HG03159 (cell line): ENCODE measurements at regions not wholly inside any gene's neighbourhood (a gene's known extent, or its start where the extent isn't known, plus 50 kb on each side); places are given as distances from the start of the nearest gene placed in this dataset.

ENCODE experiments used
- ATAC-seq: cut with Tn5 transposase; IDR thresholded peaks from one replicate; pipeline ENCODE4 v1.9.1; 2021; ENCODE audit warnings: mild to moderate bottlenecking, moderate library complexity; ENCODE audit not compliant: unreplicated experiment

DNA sequence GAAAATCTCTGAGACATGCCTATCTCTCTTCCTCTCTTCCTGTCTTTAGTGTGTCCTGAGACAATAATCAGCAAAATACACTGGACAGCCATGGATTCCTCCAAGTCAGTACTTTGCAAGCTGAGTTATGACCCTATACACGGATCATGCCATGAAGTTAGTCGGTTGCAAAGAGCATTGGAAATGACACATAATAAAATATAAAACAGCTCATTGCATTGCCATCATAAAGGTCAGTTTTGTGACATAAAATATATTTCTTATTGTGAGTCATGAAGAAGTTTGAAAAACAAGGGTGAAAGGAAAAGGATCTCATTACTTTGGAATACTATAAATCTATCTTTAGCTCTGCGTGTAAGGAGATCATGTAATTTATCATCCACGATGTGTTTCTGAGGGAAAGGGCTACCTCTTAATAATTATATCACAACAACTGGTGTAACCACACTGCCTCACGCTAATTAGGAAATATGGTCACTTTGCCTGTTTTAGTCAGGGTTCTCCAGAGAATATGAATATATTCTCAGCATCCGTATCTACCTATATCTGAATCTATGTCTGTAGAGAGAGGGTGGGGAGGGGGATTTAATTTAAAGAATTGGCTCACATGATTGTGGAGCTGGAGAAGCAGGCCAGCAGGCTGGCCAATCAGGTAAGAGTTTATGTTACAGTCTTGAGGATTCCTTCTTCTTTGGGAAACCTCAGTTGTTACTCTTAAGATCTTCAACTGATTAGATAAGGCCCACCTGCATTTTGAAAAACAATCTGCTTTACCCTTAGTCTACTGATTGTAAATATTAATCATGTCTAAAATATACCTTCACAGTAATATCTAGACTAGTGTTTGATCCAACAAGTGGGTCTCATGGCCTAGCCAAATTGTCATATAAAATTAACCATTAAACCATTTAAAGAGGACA lies 198.8 kb downstream of the FAT3 start:
- ATAC-seq: no peak

DNA sequence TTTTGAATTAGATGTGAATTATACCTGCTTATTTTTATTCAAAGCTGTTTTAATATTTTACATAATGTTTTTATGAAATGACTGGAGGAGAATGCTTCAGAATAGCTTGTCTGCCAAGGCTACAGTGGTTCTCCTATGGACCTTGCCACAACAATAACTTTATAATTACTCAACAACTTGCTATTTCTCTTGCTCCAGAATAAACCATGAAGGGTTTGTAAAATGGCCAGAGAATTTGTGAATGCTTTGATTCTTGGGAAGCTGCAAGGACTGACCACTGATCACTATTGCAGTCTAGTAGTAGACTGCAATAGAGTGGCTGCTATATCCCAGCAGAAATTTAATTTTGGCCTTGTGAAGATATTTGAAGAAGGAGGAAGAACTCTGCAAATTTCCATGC lies 199.7 kb downstream of the FAT3 start:
- no peak for ATAC-seq

DNA sequence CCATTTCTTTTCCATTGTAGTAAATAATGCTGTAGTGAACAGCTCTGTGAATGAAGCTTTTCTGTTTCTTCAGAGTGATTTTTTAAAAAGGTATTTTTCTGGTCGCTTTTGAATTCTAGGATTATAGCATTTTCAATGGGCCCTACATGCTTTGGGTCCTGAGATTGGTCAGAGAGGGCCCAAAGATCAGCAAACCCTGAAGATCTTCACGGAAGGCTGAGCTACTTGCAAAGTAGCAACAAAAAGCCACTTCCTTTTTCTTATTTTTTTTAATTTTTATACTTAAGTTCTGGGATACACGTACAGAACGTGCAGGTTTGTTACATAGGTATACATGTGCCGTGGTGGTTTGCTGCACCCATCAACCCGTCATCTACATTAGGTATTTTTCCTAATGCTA lies 200.5 kb downstream of the FAT3 start:
- ATAC-seq: no peak

DNA sequence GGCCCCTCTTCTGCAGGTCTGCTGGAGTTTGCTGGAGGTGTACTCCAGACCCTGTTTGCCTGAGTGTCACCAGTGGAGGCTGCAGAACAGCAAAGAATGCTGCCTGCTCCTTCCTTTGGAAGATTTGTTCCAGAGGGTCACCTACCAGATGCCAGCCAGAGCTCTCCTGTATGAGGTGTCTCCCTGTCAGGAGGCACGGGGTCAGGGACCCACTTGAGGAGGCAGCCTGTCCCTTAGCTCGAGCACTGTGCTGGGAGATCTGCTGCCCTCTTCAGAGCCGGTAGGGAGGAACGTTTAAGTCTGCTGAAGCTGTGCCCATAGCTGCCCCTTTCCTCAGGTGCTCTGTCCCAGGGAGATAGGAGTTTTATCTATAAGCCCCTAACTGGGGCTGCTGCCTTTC lies 207.9 kb downstream of the FAT3 start:
- no peak for ATAC-seq

DNA sequence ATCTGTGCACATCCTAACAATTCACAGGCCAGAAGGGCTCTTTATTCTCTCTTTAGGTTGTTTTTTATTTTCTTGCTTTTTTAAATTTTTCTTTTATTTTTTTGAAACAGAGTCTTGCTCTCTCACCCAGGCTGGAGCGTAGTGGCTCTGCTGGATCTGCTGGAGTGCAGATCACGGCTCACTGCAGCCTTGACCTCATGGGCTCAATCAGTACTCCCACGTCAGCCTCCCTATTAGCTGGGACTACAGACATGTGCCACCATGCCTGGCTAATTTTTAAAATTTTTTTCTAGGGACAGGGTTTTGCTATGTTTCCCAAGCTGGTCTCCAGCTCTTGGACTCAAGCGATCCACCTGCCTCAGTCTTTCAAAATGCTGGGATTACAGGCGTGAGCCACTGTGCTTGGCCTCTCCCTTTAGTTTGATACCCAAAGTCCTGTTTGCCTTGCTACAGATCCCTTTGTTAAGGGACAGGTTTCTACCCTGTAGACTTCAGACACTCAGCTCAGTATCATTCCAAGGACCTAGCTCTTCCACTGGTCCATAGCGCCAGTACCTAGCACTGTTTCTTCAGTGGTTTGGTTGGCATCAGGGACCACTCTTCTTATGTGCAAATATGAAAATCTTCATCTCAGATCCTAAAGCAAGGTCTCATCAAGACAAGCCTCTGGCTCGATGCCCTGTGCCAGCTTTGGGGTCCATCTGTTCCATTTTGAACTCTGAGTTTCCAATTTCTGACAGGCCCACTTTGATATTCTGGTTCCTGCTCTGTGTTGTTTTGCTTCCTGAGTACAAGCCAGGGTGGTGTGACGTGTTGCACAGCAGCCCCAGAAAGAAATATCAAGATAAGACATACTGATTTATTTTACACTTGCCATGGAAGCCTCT lies 211.7 kb downstream of the FAT3 start:
- no peak for ATAC-seq

DNA sequence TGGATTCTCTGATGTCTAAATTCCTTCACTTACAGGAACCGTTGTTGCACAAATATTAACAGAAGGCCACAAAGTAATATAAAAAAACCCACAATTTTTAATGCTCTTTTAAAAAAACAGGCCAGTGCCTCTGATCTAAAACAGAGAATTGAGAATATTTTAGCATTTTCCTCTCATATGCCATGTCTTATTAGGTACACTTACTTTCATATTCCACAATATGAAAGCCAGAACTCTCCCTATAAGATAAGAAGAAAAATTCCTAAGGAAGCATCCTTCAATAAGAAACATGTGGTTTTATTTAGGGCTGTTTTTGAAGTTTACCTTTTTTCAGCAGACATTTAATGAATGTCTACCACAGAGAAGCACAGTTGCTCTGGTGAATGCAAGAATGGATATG lies 214.5 kb downstream of the FAT3 start:
- ATAC-seq: no peak

DNA sequence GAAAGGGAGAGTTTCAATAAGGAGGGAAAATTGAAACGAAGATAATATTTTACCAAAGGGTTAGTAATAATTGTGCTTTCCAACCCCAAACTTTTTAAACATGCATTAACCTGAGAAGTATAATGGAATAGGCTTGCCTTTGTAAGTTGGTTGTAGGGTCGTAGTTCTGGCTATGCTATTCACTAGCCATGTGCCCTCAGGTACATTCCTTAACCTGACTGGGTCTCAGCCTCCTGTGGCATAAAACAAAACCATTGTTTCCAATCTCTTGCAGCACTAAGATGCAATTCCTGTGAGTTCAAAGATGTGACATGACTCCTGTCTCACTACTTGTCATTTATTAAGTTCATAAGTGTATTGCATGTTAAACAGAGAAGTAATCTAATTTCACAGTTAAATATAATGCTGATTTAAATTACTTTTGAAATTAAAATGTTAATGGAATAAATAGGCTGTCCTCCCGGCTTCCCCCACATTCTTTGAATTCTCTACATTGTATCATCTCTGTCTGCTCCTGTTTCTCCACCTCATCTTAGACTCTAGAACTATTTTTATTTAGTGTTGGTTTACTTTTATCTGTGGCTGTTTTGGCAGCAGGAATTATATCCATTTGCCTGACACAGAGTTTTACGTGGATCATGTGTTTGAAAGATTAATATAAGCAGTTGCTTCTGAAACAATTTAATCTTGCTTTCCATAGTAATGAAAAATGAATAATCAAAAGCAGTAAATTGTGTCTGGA lies 216.3 kb downstream of the FAT3 start:
- no peak for ATAC-seq

DNA sequence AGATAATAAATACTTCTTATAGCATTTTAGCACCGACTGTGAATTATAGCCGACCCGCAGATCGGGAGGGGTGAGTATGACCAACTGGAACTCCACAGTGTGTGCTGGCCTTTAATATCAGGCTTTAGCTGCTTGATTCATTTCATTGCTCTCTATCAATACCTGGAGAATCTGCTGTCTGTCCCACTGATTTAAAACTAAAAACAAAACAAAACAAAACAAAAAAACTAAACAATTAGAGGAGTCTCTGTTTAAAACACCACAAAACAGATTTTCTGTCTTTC lies 216.8 kb downstream of the FAT3 start:
- no peak for ATAC-seq

DNA sequence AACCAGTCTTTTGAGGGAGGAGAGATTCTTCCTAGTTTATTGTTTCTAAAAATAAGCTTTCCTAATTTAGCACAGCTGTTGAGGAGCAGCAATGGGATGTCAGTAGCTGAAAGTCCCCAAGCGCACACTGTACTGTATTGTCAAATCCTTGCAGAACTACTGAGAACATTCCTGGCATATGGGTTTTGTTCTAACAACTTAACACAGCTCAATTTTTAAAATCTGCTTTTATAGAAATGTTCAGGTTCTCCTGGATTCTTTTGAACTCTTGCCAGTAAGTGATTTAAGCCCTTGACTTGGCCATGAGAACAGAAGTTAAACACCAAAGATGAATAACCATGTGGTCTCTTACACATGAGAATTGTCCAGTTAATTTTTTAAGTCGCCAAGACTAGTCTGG lies 218.6 kb downstream of the FAT3 start:
- no peak for ATAC-seq

DNA sequence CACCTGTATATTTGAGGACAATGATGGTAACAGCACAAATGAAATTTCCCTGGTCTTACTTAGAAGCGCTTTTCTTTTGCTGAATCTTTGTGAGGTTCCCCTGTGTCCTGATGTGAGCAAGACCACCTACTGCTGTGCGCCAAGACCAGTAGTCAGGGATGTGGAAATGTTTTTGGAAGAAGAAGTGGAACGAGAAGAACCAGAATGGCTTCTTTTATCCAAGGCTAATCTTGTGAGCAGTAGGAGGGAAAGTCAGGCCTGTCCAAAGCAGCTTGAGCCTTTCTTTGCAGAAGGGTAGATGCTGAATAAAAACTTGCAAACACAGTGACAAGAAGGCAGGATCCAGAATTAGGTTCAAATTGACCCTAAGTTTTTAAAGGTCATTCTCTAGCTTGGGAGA lies 223.0 kb downstream of the FAT3 start:
- no peak for ATAC-seq

DNA sequence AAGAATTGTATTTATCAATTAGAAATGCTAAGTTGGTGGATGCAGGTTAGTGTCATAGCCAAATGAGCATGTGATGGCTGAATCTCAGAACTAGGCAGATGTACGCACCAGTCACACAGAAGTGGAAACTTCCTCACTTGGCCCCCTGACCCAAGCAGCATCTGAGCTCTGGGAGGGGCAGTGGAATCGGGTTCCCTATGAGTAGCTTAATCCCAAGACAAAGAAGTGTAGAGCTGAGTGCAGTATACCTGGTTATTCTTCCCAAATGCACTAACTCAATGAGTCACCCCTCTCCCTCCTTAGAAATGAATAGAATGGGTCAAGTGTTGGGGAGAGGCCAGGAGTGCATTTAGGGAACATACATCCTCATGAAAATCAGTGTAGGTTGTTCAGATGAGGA lies 224.6 kb downstream of the FAT3 start:
- ATAC-seq: no peak

DNA sequence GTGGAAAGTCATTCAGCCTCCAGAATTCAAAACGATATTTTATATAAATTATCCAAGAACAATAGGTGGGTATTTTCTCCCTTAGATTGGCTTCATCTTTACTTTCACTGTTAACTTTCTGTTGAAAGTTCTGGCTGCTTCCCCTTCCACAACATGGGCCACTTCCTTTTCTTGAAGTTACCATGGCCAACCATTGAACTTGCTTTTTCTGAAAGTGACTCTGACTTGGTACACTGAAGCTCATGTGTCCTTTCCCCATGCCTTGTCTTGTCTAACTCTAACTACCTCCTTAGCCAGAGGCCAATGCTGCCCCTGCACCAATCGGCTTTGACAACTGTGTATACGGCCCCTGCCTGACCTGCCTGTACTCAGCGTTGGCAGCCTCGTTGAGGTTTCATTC lies 225.2 kb downstream of the FAT3 start:
- ATAC-seq: no peak

DNA sequence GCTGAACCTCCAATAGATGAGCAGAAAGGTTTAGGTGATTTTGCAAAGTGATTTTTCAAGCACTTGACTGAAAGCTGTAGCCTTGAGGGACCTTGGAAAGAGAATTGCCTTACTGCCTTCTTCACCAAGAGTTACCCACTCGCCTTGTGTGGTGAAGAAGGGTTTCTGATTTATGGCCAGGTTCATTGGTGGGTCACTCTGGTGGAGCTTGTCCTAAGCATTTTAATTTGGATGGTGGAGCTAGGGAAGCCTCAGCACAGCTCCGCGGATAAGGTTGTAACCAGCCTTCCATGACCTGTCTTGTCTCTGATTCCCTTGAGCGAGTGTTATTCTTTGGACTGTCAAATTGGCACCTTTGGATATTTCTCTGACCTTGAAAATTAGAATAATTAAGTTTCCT lies 226.4 kb downstream of the FAT3 start:
- no peak for ATAC-seq

DNA sequence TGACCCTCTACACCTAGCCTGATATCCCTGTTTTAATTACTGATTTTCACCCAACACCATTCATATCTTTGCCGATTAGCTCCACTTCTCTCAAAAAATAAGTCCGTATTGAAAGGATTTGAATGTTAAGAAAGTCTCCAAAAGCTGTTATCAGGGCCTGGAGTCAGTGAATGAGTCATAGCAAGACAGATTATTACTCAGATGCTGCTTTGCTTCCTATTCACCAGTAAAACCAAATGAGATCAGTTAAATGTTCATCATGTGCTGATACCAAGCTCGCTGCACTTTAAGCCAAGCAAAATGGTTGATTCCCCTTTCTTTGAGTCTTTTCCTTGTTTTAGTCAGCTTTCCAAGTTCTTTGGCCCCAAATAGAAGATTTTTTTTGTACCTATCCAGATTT lies 228.4 kb downstream of the FAT3 start:
- no peak for ATAC-seq

DNA sequence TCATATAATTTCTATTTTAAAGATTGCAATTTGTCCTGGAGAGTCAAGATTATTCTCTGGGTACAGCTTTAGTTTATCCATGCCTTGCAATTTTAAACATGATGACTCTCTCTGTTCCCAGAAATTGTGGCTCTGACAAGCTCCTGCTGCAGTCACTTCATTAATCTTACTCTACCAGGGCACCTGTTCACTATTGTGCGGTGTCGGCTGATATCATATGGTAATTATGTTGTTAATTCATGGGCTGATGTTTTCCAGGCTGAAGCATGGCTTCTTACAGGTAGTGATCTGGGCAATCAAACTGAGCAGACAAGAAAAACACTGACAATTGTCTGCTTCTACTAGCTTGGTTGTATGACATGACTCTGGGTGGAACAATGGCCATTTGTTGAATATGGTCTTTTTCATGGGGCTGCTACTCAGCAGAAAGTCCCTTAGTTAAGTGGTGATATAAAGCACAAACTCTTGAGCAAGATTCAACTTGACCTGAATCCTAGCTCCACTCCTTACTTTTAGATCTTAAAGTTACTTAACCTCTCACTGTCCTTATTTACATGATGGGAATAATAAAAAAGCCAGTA lies 230.7 kb downstream of the FAT3 start:
- ATAC-seq: no peak

DNA sequence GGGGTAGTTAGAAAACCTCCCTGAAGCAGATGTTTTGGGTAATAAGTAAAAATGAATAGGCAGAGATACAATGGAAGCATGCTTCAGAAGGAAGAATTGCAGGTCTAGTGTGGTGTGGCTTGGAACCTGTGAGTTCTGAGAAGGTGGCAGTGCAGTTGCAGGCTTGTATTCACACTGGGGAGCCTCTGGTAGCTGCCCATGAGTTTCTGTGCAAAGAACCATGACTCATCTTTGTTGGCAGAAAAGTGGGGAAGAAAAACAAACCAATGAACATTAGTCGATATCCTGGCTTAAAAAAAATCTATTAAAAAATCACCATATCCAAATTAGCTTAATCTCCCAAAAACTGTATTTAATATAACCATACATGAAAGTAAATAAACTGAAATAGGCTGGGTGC lies 232.6 kb downstream of the FAT3 start:
- no peak for ATAC-seq

DNA sequence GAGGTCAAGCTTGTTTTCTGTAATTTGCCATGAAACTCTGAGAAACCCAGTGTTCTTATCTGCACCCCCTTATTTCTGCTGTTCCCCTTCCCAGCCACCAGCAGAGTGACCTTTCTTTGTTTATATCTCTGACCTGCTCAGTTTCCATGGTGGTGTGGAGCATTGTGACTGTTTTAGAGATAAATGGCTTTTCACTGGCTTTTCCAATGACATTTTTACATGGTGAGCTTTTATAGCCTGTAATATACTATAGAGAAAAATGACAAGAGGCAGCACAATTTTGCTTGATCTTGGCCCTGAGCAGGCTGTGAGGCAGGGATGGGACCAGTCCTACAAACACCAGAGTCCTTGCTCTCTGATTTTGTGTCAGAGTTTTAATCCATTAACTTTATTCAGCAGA lies 233.9 kb downstream of the FAT3 start:
- ATAC-seq: no peak

DNA sequence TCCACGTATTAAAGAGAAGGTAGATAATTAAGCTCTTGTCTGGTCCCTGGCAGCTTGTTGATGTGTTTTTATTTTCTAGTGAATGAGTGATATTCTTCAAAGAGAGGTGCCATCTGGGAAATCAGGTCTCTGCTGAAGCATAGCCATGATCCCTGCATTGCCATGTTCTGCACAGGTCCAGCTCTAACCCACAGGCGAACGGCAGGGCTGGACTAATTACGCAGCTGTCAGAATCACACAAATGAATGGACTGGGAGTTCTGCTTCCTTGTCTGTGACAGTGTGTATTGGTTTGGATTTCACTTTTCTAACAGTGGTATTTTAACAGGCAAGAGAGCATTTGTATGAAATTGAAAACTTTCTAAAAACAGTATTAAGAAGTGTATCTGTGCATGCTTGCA lies 235.6 kb downstream of the FAT3 start:
- no peak for ATAC-seq

DNA sequence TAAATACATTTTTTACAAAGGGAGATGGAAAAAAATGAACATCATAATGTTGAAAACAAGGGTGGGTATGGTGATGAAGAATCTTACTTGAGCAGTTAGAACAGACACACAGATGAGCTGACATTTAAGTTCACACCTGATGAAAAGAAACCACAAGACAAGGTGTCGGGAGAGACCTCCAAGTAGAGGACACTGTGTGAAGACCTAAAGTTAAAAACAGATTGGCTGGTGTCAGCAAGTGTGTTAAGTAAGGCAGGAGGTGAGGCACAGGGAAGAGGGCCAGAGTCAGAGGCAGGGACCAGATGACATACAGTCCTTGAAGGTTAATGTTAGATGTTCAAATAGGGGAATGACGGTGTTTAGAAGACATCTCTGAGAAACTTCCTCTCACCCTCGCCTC lies 236.8 kb downstream of the FAT3 start:
- no peak for ATAC-seq

DNA sequence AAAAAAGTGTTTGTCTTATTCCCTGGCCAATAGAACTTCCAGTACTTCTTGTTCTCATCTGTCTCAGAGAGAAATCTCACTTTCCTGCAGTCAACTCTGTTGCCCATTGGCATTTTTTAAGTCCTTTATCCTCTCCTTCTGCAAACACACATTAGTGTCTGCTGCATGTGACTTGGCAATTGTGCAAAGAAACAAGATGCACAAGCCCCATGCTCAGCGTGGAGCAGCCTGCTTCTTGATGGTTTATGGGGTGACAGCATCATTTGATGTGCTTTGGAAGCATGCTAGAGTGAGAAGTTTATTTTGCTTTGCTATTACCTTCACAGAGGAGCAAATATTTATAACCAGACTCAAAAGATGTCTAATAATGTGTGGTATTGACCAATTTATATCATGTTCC lies 238.2 kb downstream of the FAT3 start:
- ATAC-seq: no peak

DNA sequence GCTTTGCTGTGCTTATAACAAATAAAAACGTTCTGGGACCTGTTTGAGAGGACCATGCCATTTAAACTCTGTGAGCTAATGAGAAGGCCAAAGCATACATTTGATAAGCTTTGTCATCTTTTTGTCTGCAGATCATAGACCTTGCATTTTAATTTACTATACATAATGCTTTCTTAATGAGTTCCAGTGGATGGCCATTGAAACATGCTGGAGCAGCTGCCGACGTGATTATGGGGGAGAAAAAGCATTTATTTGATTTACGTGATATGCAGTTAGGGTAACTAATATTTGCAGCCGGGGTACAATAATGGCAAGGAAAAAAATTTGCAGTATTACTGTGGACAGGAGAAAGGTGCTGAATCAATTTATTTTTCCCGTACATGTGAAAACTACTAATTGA lies 240.2 kb downstream of the FAT3 start:
- no peak for ATAC-seq
